IMR-90 (cell line): ENCODE measurements at regions not wholly inside any gene's neighbourhood (a gene's known extent, or its start where the extent isn't known, plus 50 kb on each side); places are given as distances from the start of the nearest gene placed in this dataset.

Experiments
- ATAC-seq: fragments of 200-7000 bp; cut with Tn5 transposase; 2 replicates; pipeline ENCODE4 v1.9.1; 2020; ENCODE audit warnings: low read depth, mild to moderate bottlenecking, moderate library complexity
- BruUV-seq: library from RNA; stranded (reverse); fragments of 400-500 nt; replicated peaks from 2 replicates; lab custom pipeline; 2021; lab: Mats Ljungman, UMichigan
- CTCF ChIA-PET: fragments of 300-600 bp; formaldehyde crosslinking; extraction: SDS; loops from one replicate; lab custom pipeline; 2021; ENCODE audit warnings: antibody characterized with exemption; lab: Yijun Ruan, JAX
- POLR2A ChIA-PET: fragments of 300-600 bp; sonication (Branson Sonifier 250); formaldehyde crosslinking; loops from one replicate; lab custom pipeline; 2022; ENCODE audit warnings: antibody characterized with exemption; ENCODE audit not compliant: unreplicated experiment; lab: Charles Lee
- DNase-seq: peaks from one replicate; pipeline ENCODE4 v3.0.0; 2013
- H2AFZ ChIP-seq: replicated peaks from 2 replicates; pipeline ENCODE3; 2013; ENCODE audit warnings: low read length, mild to moderate bottlenecking; ENCODE audit not compliant: poor library complexity
- H2AK5ac ChIP-seq: 2 replicates; pipeline ENCODE4 v1.6.1; 2013; ENCODE audit warnings: low read depth, low read length, inconsistent platforms
- H2AK9ac ChIP-seq: replicated peaks from 2 replicates; pipeline ENCODE3; 2013; ENCODE audit warnings: mild to moderate bottlenecking, low read depth, low read length, moderate library complexity; ENCODE audit not compliant: poor library complexity
- H2BK120ac ChIP-seq: 2 replicates; pipeline ENCODE4 v1.6.1; 2013; ENCODE audit warnings: low read depth, low read length, inconsistent platforms
- H2BK15ac ChIP-seq: 3 replicates; pipeline ENCODE4 v1.6.1; 2013; ENCODE audit warnings: low read depth, low read length, inconsistent platforms
- H2BK20ac ChIP-seq: 2 replicates; pipeline ENCODE4 v1.6.1; 2013; ENCODE audit warnings: low read depth, mild to moderate bottlenecking, inconsistent platforms, low read length, moderate library complexity
- H2BK5ac ChIP-seq: 2 replicates; pipeline ENCODE4 v1.6.1; 2013; ENCODE audit warnings: mild to moderate bottlenecking, low read depth, low read length, inconsistent platforms; ENCODE audit not compliant: poor library complexity, severe bottlenecking
- H3K14ac ChIP-seq: replicated peaks from 2 replicates; pipeline ENCODE4 v1.6.1; 2013; ENCODE audit warnings: low read depth, low read length, inconsistent platforms
- H3K18ac ChIP-seq: 2 replicates; pipeline ENCODE4 v1.6.1; 2013; ENCODE audit warnings: low read depth, low read length, control low read depth
- H3K23ac ChIP-seq: 2 replicates; pipeline ENCODE4 v1.6.1; 2013; ENCODE audit warnings: low read depth, low read length, inconsistent platforms
- H3K27ac ChIP-seq: 2 replicates; pipeline ENCODE4 v1.5.1; 2013; ENCODE audit warnings: mild to moderate bottlenecking, control low read depth, low read length; ENCODE audit not compliant: insufficient read depth
- H3K27me3 ChIP-seq: 2 replicates; pipeline ENCODE4 v1.6.1; 2013; ENCODE audit warnings: low read length; ENCODE audit not compliant: control insufficient read depth, insufficient read depth
- H3K36me3 ChIP-seq: 2 replicates; pipeline ENCODE4 v1.6.1; 2013; ENCODE audit warnings: low read length, mixed read lengths; ENCODE audit not compliant: control insufficient read depth, insufficient read depth
- H3K4ac ChIP-seq: 2 replicates; pipeline ENCODE4 v1.6.1; 2013; ENCODE audit warnings: low read depth, low read length, inconsistent platforms
- H3K4me1 ChIP-seq: 2 replicates; pipeline ENCODE4 v1.6.1; 2013; ENCODE audit warnings: low read length, mixed read lengths; ENCODE audit not compliant: control insufficient read depth, insufficient read depth
- H3K4me2 ChIP-seq: 2 replicates; pipeline ENCODE4 v1.6.1; 2013; ENCODE audit warnings: low read depth, mild to moderate bottlenecking, control low read depth, low read length, moderate library complexity
- H3K4me3 ChIP-seq: 2 replicates; pipeline ENCODE4 v1.5.1; 2013; ENCODE audit warnings: low read depth, mild to moderate bottlenecking, control low read depth, low read length, moderate library complexity; ENCODE audit not compliant: insufficient read depth
- H3K56ac ChIP-seq: 2 replicates; pipeline ENCODE4 v1.6.1; 2013; ENCODE audit warnings: low read length, inconsistent platforms; ENCODE audit not compliant: insufficient read depth; ENCODE audit errors: extremely low read depth
- H3K79me1 ChIP-seq, 2 experiments: 2 replicates each; pipeline ENCODE4 v1.6.1; 2013; ENCODE audit warnings: low read length in 2 of 2, inconsistent platforms in 1 of 2, low read depth in 1 of 2
- H3K9ac ChIP-seq: 2 replicates; pipeline ENCODE4 v1.6.1; 2013; ENCODE audit warnings: low read depth, low read length, control low read depth
- H3K9me1 ChIP-seq: 2 replicates; pipeline ENCODE4 v1.6.1; 2013; ENCODE audit warnings: low read length, inconsistent platforms; ENCODE audit not compliant: insufficient read depth
- H3K9me3 ChIP-seq: 2 replicates; pipeline ENCODE4 v1.6.1; 2013; ENCODE audit warnings: low read length; ENCODE audit not compliant: control insufficient read depth, insufficient read depth
- H4K20me1 ChIP-seq: 2 replicates; pipeline ENCODE4 v1.6.1; 2013; ENCODE audit warnings: low read length, inconsistent platforms; ENCODE audit not compliant: insufficient read depth
- H4K5ac ChIP-seq: 2 replicates; pipeline ENCODE4 v1.6.1; 2013; ENCODE audit warnings: mild to moderate bottlenecking, low read depth, low read length, control low read depth
- H4K8ac ChIP-seq, 2 experiments: 2 replicates each; pipeline ENCODE4 v1.6.1; 2013; ENCODE audit warnings: low read depth in 2 of 2, low read length in 2 of 2, control low read depth in 1 of 2, inconsistent platforms in 1 of 2
- H4K91ac ChIP-seq: 2 replicates; pipeline ENCODE4 v1.6.1; 2013; ENCODE audit warnings: low read depth, low read length, inconsistent platforms; ENCODE audit not compliant: insufficient read depth
- whole genome bisulfite sequencing, 2 experiments: methylation state at CpG; one replicate each; pipeline versions ENCODE4 v1.1.5 to v1.1.7; 2013; ENCODE audit warnings: missing lambda C conversion rate in 2 of 2; ENCODE audit not compliant: insufficient read length in 1 of 2; ENCODE audit errors: extremely low coverage in 2 of 2; 5-methylcytosine and 5-hydroxymethylcytosine counted together
- dilution Hi-C: fragments of 300-500 bp; cut with HindIII; formaldehyde crosslinking; loops from one replicate; pipeline ENCODE4 v1.14.3; 2018; ENCODE audit warnings: low sequenced_read_pairs; ENCODE audit not compliant: unreplicated experiment
- in situ Hi-C: fragments of 300-500 bp; cut with MboI; formaldehyde crosslinking; loops from 3 replicates; pipeline ENCODE4 v1.14.3; 2019; ENCODE audit warnings: low sequenced_read_pairs, inconsistent platforms, mixed read lengths
- intact Hi-C: fragments of 100-400 bp; cut with micrococcal nuclease; formaldehyde crosslinking; loops from 2 replicates; pipeline ENCODE4 v1.10.0; 2022
- TF ChIP-seq, protein P1 (sequence below): fragments of 150-350 bp; IDR thresholded peaks from 2 replicates; pipeline ENCODE4 v1.6.1; 2016; ENCODE audit warnings: low read depth, mild to moderate bottlenecking, low read length, moderate library complexity, borderline replicate concordance

DNA sequence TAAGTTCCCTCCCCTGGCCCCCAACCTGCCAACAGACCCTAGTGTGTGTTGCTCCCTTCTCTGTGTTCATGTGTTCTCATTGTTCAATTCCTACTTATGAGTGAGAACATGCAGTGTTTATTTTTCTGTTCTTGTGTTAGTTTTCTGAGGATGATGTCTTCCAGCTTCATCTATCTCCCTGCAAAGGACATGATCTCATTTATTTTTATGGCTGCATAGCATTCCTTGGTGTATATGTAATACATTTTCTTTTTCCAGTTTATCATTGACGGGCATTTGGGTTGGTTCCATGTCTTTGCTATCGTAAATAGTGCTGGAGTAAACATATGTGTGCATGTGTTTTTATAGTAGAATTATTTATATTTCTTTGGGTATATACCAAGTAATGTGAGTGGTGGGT lies 602.2 kb downstream of the DSC3 start:
- no peak for DNase-seq
- H3K56ac ChIP-seq, result no peak overlapping the region
- H3K4ac ChIP-seq, result no peak overlapping the region
- no peak overlapping the region for H3K4me3 ChIP-seq
- H2AK9ac ChIP-seq, result no peak overlapping the region
- H3K4me1 ChIP-seq, result no peaks in the 10 kb centered on the region
- peaks cover 7% of the 10 kb centered on the region; the same call in 1 of the 2 replicates for H3K9me3 ChIP-seq
- H2BK120ac ChIP-seq, result no peak overlapping the region
- H3K79me1 ChIP-seq, result no peaks in the 10 kb centered on the region
- no peak overlapping the region for H2AFZ ChIP-seq
- H3K23ac ChIP-seq, result no peak overlapping the region
- H4K5ac ChIP-seq, result no peak overlapping the region
- in situ Hi-C loops (no loop called here), dilution Hi-C loops (no loop called here), intact Hi-C loops (no loop called here)
- H3K27ac ChIP-seq, result no peak overlapping the region
- no CpG with 5 or more reads among the region's 2 CpGs for WGBS, 2 experiments
- ChIA-PET POLR2A (no interaction called here), CTCF (no interaction called here)
- no peaks in the 10 kb centered on the region for H3K36me3 ChIP-seq
- TF ChIP-seq, protein P1, sequence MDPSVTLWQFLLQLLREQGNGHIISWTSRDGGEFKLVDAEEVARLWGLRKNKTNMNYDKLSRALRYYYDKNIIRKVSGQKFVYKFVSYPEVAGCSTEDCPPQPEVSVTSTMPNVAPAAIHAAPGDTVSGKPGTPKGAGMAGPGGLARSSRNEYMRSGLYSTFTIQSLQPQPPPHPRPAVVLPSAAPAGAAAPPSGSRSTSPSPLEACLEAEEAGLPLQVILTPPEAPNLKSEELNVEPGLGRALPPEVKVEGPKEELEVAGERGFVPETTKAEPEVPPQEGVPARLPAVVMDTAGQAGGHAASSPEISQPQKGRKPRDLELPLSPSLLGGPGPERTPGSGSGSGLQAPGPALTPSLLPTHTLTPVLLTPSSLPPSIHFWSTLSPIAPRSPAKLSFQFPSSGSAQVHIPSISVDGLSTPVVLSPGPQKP, result no peak
- no peak overlapping the region for H3K14ac ChIP-seq
- no peak overlapping the region for H3K18ac ChIP-seq
- H4K20me1 ChIP-seq, result no peaks in the 10 kb centered on the region
- no peaks in the 10 kb centered on the region for H3K9me1 ChIP-seq
- H2BK5ac ChIP-seq, result no peak overlapping the region
- no peak overlapping the region for H4K8ac ChIP-seq
- no peak overlapping the region for H2AK5ac ChIP-seq
- H2BK20ac ChIP-seq, result no peak overlapping the region
- BruUV-seq, result no TSS peak
- no peak for ATAC-seq
- H2BK15ac ChIP-seq, result no peak overlapping the region
- no peak overlapping the region for H3K4me2 ChIP-seq
- H4K91ac ChIP-seq, result no peak overlapping the region
- no peaks in the 10 kb centered on the region for H3K27me3 ChIP-seq
- no peak overlapping the region for H3K9ac ChIP-seq
